ENCODE measurements at regions not wholly inside any gene's neighbourhood (a gene's known extent, or its start where the extent isn't known, plus 50 kb on each side); places are given as distances from the start of the nearest gene placed in this dataset.
"Not testable (repeated sequence)": the region's sequence is repeated elsewhere in the genome, so short reads cannot be mapped to it uniquely, and the experiment has no call there.

DNA sequence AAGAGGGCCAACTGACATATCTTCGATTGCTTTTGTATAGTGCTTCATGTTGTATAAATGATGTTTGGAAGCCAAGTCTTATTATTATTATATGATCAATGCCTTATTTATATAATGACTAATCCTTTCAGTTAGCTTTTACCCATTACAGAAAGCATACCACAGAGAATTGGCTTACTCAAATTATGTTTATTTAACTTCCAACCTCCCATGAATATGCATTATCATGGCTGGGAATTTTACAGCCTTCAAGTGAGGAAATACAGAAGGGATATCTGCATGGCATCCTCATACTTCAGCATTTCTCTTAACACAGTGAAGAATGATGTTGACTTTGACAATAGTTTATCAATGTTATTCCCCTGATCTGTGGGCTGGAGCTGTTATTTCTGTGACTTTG lies 225.9 kb upstream of the GAP43 start:
- no peak for DNase-seq

DNA sequence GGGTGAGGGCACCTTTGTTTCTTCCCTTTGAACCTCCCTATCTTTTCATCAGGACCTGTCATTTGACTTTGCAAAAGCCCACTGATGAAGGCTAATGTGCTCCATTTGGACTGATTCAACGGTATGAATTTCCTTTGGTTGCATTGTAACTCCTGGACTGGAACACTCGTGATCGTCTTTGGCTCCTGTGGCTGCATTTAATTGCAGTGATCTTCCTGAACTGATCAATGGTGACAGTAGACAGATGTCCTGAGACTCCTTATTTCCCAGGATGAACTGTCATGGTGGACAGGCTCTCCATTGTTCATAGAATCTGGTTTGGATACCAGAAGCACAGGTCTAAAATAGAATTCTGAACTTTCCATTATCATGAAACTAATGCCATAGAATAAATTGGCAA lies 224.8 kb upstream of the GAP43 start:
- DNase-seq, result no peak

DNA sequence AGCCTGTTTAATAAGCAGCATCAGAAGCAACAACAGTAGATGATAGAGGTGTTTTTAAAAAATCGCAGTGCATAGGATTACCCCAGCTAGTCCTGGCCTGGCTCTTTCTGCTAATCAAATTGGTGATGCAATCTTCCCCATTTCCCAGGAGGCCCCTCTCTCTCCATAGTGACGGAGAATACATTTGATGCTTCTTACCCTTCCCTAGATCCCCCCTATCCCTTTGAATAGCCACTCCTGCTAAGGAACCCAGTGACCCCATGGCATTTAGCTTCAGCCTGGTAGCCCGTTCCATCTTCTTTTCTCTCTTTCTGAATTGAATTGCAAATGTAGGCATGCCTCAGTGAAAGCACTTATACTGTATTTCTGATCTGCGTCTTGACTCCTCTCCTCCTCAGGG lies 223.6 kb upstream of the GAP43 start:
- no peak for DNase-seq

DNA sequence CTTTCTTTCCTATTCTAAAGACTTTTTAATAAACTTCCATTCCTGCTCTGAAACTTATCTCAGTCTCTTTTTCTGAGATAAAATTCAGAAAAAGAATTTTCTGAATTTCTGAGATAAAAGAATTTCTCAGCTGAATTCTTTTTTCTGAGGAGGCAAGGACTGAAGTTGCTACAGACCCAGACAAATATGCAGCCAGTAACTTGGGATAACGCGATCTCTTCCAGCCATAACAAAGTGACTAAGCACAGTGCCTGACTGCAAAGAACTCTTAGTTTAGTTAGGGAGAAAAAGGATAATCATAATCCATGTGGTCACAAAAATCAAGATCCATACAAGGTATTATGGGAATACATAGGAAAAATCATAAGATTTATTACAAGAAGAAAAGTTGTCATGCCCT lies 222.0 kb upstream of the GAP43 start:
- no peak for DNase-seq

DNA sequence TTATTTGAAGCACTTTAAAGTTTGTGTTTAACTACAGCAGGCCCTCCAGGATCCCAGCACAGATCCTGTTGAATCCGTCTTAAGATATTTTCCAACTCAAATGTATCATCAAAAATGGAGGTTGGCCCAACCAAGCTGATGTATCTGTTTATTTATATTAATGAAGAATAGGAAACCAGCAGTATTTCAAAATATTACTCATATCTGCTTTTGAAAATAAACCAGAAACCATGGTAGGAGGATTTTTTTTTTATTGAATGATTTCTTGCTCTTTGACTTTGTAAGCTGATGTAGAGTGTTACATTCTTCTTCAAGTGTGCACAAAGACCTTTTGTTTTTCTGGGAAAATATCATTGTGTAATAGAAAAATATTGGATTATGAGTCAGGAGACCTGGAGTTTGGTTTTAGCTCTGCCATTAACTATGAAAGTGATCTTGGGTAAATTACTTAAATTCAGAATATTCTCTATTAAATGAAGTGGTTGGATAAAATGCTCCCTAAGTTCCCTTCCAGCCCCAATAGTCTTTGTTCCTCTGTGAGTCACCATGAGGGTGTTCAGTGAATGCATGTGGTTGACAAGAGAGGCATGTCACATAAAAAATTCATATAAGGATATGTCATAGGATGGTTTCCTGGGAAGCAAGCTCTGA lies 221.3 kb upstream of the GAP43 start:
- no peak for DNase-seq

DNA sequence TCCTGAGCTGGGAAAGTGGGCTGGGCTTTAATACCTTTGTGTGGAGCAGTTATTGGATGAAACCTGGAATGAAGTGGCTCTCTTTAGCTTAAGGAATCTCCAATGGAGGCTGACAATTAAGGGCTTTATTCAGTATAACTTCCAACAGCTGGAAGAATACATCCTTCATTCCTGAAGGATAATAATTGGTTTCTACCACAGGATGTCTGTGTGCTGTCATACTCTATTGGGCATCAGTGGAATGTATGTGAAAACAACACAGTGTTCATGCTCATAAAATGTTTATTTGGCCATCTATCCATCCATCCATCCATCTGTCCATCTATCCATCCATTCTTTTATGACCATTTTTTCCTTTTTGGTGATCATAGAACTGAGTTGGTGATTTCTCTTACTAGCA lies 220.7 kb upstream of the GAP43 start:
- DNase-seq, result no peak

DNA sequence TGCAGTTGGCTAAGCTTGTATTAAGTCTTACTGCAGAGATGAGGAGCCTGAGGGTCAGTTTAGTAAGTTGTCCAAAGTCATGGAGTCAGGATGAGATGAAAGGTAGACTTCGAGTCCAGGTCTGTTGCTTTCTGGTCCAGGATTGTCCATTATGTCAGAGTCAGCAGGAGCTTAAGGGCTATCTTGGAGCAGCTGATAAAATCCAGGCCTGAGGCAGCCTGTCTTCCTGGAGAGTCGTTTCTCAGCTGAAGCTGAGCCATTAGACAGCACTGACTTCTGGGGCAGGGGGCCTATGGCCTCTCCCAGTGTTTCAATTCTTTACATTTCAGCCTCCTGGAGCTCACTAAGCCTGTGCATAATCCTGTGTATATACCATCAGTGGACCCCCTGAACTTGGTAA lies 219.5 kb upstream of the GAP43 start:
- DNase-seq, result no peak

DNA sequence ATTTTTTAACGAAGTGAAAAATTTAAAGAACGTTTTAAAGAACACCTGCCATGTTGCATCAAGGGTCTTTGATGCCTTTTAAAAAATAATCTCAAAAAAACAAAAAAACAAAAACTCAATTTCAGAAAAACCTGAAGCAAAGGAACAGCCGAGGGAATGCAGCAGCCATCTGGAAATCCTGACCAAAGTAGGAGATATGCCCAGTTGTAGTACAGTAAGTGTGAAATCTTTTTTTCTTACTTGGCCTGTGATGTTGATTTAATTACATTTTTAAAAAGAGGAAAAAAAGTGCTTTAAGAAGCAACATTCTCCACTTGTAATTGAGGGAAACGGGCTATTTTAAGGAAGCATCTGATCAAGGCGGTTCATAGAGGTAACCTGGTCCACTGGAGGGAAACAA lies 213.7 kb upstream of the GAP43 start:
- DNase-seq, result no peak

DNA sequence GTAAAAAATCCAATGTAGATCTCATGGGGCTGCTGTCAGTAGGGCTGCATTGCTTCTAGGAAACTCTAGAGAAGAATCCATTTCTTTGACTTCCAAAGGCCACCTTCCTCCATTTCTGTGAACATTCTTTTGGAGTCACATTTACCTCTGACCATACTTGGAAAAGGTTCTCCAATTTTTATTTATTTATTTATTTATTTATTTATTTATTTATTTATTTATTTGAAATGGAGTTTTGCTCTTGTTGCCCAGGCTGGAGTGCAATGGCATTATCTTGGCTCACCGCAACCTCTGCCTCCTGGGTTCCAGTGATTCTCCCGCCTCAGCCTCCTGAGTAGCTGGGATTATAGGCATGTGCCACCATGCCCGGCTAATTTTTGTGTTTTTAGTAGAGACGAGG lies 208.7 kb upstream of the GAP43 start:
- not testable (repeated sequence) for DNase-seq

DNA sequence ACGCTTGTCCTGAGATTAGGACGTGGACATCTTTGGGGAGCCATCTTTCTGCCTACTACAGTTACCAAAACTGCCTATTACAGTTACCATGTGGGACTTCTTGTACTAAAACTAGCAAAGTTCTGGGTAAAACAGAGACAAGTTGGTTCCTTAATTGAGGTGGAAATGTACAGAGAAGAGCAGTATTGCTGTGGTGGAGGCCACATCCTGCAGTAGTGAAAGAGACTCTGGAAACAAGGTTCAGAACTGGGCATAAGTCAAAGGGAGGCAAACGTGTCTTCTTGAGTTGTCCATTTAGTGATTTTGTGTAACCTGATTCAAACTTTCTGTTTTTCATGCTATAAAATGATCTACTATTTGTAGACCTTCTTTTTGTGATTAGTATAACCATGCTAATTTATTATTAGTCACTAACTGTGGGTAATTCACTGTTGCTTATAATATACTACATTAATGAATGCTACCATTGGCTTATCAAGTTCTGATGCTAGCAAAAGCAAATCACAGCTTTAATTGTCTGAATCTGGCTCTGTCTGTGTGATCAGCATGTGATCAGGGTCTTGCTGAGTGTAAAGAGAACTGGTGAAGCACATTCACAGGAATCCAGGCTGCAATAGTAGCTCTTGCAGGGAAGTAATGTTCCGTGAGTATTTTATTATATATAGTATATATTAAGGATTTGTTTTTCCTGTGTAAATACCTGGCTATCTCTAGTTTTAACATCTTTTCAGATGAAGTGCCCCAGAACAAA lies 207.9 kb upstream of the GAP43 start:
- no peak for DNase-seq

DNA sequence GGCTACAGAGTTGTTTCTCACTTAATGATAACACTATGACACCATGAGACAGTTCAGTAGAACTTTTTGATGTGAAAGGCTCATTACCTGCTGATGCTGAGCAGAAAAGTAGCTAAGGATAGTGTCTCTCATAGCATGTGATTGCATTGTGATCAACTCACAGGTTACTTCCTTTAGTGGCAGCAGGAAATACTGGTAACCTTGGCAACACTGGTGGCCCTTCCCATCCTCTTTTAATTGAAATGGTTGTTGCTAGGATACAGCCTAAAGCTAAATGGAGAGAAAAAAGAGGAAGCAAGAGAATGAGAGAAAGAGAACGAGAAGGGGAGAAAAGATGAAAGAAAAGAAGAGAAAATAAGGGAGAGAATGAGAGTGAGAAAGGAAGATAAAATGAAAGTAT lies 204.7 kb upstream of the GAP43 start:
- DNase-seq, result peak; percentile 31

DNA sequence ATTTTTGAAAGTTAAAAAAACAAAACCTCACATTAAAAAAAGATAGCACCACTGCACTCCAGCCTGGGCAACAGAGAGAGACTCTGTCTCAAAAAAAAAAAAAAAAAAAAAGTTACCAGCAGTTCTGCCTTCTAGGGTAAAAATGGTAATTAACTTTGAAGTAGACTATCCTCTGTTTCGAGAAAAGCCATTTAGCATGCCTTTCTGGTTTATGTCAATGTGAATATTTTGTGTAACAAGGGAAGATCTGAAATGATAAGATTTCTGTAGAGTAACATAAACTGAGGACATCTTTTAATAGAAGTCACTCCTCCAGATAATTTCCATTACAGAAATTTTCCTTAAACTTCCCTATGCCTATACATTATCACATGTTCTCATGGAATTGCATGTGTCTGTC lies 203.2 kb upstream of the GAP43 start:
- DNase-seq, result no peak

DNA sequence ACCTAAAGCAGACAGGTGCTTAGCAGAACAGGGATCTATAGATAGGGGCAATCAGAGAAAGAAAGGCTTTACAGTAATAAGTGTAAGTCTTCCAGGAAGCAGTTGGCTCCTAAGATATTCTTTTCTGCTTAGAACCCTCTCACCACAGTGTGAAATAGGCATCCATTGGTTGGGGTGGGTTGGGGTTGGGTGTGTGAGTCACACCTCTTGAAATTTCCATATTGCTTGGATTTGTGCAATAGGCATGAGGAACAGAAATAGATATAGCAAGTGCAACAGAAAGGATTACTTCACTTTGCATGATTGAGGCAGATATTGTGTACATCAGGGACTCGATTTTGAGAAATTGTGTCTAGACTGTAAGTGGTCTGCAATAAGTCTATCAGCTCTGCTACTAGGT lies 200.1 kb upstream of the GAP43 start:
- no peak for DNase-seq

DNA sequence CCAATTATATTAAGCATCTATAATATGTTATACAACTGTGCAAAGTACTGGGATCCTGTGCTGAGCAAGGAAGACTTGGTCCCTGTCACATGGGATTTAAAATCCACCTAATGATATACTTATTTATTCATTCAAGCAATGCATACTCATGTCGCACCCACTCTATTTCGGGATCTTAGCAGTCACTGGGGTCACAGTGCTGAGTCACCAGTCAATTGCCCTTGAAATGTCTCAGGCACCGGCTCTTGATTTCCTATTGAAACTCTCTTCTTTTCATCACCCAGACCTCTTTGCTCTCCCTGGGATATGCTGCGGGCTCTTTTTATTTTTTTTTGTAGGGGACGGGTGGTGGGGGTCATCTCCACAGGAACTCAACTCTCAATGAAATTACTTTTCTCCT lies 194.5 kb upstream of the GAP43 start:
- no peak for DNase-seq

DNA sequence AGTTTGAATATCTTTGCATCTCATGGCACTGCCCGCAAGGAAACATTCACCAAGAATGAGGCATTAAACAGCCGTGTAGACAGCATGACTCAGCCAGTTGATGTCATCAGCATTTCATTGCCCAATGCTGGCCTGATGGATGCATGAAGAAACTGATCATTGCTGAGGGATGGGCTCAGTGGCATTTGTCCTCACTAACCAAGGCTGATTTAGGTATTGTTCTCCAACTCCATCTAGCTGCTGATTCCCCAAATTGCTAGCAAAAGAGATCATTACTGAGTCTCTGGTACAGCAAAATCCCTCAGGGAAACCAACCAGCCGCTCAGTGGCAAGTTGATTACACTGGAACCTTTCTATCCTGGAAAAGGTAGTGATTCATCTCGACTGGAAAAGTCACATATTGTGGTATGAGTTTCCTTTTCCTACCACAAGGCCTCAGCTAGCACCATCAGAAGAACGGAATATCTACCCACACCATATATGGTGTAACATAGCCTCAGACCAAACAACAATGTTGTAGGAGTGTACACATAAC lies 186.5 kb upstream of the GAP43 start:
- no peak for DNase-seq

DNA sequence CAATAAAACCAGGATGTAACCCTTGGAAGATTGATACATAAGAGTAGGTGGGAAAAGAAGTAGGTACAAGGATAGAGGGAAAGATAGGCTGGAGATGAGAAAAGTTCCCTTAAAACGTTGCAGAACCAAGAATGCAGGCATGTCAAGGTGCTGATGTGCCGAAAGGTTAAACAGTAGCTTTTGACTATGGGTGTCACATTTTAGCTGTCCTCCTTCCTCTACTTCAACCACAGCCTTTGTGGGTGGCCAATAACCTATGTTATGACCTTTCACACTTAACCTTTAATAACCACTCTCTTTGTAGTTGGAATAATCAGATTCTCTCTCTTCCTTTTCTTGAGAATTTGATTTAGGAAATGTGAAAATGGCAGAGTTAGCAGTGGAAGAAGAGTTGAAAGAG lies 184.5 kb upstream of the GAP43 start:
- DNase-seq, result no peak

DNA sequence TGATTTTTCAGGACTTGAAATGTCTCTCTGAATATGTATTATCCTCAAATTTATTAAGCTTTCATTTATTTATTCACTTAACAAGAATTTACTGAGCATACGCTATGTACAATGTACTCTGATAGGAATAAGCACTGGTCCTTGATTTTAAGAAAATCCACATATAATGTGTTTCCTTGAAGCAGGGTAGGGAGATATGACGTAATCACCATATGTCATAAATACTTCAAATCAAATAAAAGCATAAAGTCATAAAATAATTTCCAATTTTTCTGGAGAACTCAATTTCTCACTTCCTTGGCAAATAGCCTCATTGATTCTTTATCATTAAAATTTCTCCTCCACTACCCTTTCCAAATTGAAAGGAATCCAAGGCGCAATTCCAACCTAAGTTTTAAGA lies 177.8 kb upstream of the GAP43 start:
- DNase-seq, result no peak

DNA sequence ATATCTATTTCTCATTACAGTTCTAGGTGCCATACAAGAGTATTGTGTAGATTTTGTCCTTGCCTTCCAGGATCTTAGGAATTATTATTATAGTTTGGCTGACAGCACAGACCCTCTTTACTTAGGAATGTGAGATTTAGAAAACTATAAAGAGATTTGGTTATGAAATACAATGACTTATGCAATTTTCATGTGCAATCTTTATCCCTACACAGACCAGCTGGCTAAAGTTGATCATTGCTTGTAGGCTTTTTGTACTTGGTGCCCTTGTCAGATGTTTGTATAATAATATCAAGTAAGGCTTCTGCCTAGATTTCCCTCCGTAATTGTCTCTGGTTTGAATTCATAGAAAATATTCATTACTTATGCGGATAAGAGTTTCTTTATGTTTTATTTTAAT lies 174.5 kb upstream of the GAP43 start:
- DNase-seq, result no peak

DNA sequence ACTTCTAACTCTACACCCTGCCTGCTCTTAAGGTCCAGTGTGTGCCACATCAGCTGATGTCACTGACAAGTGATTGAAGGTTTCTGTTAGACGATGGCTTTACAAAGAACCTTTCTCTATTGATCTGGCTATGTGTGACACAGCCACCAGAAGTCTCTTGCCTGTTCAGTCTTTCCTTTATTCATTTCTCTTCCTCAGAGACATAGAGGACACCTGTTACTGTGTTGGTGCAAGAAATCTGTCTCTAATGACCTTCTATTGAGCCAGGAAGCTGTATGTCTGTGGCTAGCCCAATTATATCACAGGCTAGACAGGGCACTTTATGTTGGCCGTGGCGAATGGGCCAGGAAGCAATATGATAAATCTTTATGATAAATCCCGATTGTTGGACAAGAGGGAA lies 173.3 kb upstream of the GAP43 start:
- no peak for DNase-seq

DNA sequence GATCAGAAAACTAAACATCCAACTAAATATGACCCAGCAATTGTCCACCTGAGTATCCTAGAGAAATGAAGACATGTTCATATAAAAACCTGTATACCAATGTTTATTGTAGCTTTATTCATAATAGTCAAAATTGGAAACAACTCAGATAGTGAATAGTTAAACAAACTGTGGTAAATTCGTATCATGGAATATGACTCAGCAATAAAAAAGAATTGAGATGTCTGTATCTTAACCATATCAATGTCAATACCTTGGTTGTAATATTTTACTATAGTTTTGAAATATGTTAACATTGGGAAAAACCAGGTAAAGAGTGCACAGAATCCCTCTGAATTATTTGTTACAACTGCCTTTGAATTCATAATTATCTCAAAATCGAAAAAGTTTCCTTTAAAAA lies 159.3 kb upstream of the GAP43 start:
- DNase-seq, result no peak

DNA sequence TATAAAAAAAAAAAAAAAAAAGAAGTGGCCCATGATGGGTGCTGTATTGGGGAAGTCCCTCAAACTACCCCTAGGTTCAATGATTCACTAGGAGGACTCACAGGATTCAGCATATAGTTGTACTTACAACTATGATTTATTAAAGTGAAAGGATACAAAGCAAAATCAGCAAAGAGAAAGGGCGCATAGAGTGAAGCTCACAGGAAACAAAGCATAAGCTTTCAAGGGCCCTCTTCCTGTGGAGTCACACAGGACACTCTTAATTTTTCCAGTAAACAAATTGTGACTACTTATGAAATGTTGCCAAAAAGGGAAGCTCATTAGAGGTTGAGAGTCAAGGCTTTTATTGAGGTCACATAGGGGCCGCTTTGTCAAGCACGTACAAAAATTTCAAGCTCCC lies 153.7 kb upstream of the GAP43 start:
- no peak for DNase-seq

DNA sequence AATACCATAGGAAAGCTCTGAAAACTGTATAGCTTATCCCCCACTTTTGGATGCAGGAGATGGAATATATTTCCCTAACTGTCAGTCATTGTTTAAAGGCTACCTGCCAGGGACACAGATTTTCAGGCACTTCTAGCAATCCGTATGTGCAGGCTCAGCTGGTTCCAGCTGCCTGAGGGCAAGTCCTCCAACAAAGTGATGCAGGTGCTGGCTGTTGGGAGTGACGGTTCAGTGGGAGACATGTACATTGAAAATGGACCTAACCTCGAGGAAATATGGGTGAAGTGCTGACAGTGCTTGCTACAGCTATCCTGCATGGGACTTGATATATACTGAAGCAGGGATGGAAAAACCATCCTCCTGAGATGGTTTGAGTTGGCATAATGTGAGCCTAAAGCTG lies 153.1 kb upstream of the GAP43 start:
- DNase-seq, result no peak

DNA sequence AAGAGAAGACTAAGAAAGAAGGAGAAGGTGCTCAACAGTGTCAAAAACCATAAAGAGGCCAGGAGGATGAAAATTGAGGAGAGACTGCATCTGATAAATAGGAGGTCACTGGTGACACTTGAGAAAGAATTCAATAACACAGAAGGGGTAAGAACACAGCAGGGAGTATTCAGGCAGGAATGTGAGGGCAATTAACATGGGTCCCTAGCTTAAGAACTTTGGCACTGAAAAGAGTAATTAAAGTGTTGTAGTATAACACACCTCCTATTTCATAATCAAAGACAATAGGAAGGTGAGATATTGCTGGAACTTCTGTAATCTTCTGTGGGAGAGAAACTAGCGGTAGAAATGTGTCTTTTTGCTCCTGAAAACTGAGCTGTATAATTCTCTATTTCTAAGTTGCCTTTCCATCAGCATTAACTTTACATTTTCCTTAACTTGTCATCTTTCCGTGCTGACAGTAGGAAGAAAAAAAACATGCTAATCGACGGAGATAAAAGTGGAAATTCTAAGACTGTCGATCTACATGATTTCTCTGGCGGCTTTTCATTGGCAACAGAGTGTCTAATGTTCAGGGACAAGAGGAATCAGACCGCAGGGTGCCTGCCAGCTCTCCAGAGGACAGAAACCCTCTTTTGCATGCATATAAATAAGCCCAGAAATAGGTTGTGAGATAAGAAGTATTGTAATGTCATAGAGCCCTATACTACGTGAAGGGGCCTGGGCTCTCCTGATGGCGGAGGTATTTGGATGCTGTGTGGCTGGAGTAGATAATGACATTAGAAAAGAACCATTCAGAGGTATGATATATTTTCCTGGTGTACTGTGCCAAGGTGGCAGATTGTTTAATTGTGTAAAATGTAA lies 147.9 kb upstream of the GAP43 start:
- DNase-seq, result no peak

DNA sequence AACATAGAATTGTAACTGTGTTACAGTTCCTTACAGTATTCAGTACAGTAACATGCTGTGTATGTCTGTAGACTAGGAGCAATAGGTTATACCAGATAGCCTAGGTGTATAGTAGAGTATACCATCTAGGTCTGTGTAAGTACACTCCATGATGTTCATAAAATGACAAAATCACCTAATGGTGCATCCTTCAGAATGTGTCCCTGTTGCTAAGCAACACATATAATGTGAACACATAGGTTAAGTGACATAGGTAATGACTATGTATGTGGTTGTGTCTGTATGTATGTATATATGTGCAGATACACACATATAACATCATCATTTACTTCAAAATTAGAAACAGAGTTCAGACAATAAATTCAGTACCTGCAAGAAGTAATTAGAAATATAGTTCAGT lies 146.8 kb upstream of the GAP43 start:
- no peak for DNase-seq
